GM23248 (cell line): ENCODE measurements at regions not wholly inside any gene's neighbourhood (a gene's known extent, or its start where the extent isn't known, plus 50 kb on each side); places are given as distances from the start of the nearest gene placed in this dataset.

Experiments used
- EZH2 ChIP-seq: fragments of 200-600 bp; sonication (generic); IDR thresholded peaks from 2 replicates; pipeline ENCODE4 v1.6.1; 2018; ENCODE audit warnings: antibody characterized with exemption, mild to moderate bottlenecking; ENCODE audit not compliant: insufficient read depth, poor library complexity, severe bottlenecking
- EZH2phosphoT487 ChIP-seq: fragments of 200-600 bp; sonication (generic); IDR thresholded peaks from 2 replicates; pipeline ENCODE4 v1.6.1; 2018; ENCODE audit warnings: antibody characterized with exemption, moderate library complexity, mild to moderate bottlenecking, low read depth; ENCODE audit not compliant: insufficient read depth

DNA sequence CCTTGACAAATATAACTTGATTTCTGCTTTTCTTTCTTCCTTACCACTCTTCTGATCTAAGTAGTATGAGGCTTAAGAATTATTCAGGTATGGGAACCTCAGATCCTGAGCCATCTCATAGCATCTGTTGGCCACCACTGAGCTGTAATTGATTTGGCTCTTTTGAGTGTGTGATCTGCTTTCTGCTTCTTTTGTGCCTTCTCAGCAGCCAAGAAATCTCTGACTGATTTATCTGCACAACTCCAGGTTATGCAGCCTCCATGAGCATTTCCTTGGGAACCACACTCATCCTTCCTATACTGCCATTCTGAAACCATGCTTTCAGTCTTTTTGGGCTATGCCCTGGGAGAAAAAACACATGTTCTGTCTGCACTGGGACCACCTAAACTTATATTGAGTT lies 178.0 kb upstream of the FAM3C start:
- no peak for TF ChIP-seq EZH2phosphoT487
- TF ChIP-seq EZH2: no peak
